GM12873 (cell line): ENCODE measurements at regions not wholly inside any gene's neighbourhood (a gene's known extent, or its start where the extent isn't known, plus 50 kb on each side); places are given as distances from the start of the nearest gene placed in this dataset.

Experiments used
- TF ChIP-seq, protein P1 (sequence below): IDR thresholded peaks from 2 replicates; pipeline ENCODE4 v1.5.1; 2012; ENCODE audit warnings: low read depth, mild to moderate bottlenecking, moderate library complexity, low read length, control low read depth; ENCODE audit not compliant: insufficient read depth; ENCODE audit errors: missing control alignments

DNA sequence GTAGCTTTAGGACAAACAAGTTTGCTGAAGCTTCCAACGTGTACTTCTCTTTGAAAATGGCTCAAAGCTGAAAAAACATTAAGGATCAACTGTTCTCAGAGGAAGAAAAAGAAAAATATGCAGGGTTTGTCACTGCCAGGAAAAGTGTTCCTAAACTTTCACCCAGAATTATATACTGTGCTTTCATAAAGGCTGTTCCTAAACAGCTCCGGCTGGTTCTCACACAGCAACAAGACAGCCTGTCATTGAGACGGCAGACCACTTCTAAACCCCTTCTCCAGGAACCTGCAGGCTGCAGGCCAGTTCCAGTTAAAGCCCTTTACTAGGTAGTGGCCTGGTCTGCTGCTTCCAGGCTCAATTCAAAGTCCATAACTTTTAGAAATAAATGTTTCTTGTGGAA lies 97.4 kb upstream of the SOX4 start:
- TF ChIP-seq, protein P1, sequence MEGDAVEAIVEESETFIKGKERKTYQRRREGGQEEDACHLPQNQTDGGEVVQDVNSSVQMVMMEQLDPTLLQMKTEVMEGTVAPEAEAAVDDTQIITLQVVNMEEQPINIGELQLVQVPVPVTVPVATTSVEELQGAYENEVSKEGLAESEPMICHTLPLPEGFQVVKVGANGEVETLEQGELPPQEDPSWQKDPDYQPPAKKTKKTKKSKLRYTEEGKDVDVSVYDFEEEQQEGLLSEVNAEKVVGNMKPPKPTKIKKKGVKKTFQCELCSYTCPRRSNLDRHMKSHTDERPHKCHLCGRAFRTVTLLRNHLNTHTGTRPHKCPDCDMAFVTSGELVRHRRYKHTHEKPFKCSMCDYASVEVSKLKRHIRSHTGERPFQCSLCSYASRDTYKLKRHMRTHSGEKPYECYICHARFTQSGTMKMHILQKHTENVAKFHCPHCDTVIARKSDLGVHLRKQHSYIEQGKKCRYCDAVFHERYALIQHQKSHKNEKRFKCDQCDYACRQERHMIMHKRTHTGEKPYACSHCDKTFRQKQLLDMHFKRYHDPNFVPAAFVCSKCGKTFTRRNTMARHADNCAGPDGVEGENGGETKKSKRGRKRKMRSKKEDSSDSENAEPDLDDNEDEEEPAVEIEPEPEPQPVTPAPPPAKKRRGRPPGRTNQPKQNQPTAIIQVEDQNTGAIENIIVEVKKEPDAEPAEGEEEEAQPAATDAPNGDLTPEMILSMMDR, result no peak

DNA sequence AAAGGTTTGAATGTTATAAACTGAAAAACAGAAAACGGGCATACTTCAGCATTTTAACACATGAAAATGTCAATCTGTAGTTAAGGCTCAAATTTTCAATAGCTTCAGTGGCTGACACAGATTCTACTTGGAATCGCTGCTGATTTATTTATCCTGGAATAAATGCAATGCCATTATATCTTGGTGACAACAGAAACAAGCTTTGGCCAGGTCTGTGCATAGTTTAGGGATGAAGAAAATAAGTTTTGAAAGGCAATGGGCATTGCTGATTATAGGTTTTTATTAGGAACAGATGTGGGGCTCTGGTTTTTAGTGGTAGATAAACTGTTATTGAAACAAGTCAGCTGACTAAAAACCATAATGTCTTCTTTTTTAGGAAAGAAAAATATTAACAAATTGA lies 96.8 kb upstream of the SOX4 start:
- TF ChIP-seq, protein P1, result no peak

DNA sequence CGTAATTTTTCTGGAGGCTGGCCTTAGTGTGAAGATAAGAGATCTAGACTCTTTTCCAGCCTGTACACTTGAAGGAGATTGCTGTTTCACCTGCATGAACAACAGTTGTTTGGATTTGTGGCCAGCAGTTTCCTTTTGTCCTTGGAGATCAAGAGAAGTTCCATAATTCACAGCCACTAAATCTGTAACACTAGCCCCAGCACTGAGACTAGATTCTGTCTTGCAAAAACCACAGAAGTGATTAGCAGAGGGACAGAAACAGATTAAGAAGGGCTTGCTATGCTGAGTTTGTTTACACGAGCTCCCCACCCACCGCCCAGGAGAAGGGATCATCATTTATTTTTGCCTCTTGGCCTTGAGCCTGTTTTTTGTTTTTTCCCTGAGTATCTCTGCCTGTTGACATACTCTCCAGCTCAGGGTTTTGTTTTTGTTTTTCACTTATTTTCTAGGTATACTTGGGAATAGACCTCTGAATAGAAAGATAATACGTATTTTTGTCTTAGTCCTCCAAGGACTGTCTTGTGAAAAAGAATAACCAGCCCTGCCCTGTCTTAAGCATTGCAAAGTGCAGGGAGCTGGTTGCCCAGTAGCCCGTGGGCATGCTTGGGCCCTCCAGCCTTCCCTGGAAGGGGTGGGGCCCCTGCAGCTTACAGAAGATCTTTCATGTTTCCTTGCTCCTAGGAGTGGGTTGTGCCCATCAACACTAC lies 93.1 kb upstream of the SOX4 start:
- TF ChIP-seq, protein P1, result no peak

DNA sequence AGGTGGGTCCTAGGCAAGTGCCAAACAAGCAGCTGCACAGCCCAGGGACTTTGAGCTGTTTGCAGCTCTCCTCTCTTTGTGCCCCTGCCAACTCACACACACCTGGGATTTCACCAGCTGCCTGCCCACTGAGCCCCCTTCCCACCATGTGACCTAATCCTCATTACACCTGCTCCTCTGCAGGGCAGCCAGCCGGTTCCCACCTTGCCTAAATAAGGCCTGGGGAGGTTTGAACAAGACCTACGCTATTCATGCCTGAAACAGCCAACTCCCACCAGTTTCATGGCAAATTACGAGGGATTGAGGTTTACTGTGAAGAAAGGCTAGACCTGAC lies 92.6 kb upstream of the SOX4 start:
- TF ChIP-seq, protein P1, result no peak

DNA sequence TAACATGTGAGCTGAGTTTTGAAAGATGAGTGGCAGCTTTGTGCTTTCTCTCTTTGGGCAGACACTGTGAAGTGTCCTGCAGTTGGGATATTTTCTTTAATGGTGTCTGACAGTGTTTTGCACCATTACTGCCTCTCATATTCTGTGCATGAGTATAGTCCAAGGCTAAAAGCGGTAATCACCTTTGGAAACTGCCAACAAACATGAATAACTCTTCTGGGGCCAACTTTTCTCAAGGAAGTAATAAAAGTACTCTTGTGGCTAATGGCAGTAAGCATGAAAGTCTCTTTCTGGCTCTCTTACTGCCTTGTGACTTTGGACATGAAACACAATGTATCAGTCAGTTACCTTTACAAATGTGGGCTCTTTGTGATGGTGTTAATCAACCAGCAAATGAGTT lies 91.7 kb upstream of the SOX4 start:
- TF ChIP-seq, protein P1, result no peak

DNA sequence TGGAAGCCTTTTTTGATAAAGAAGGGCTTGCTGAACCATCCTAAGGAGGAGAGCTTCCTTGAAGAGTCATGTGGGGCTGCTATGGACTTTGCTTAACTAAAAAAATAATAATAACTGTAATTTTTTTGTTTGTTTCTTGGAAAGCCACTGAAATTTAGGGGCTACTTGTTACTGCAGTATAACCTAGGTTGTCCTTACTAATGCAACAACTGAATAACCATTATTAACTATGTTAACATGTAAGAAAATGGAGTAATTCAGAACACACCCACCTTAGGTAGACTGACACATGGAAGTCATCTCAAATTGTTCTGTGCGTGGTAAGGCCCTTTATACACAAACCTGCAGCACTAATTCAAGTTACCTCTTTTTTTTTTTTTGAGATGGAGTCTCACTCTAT lies 90.9 kb upstream of the SOX4 start:
- TF ChIP-seq, protein P1, result no peak

DNA sequence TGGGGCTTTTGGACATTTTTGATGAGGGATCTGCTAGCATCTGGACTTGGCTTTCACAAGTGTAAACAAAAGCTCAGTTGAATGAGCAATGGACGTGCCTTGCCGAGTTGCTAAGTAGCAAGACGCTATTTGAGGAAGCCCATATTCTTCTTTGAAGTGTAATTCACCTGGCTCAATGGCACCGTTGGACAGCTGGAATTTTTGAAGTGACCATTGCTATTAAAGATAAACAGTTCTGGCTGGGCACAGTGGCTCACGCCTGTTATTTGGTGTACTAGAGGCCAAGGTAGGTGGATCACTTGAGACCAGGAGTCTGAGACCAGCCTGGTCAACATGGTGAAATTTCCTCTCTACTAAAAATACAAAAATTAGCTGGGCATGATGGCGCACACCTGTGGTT lies 88.8 kb upstream of the SOX4 start:
- TF ChIP-seq, protein P1, result no peak
